HuH-7.5 (cell line): ENCODE measurements at regions not wholly inside any gene's neighbourhood (a gene's known extent, or its start where the extent isn't known, plus 50 kb on each side); places are given as distances from the start of the nearest gene placed in this dataset.

Source experiments
- DNase-seq: peaks from one replicate; pipeline ENCODE4 v3.0.0; 2011; ENCODE audit warnings: low spot score

DNA sequence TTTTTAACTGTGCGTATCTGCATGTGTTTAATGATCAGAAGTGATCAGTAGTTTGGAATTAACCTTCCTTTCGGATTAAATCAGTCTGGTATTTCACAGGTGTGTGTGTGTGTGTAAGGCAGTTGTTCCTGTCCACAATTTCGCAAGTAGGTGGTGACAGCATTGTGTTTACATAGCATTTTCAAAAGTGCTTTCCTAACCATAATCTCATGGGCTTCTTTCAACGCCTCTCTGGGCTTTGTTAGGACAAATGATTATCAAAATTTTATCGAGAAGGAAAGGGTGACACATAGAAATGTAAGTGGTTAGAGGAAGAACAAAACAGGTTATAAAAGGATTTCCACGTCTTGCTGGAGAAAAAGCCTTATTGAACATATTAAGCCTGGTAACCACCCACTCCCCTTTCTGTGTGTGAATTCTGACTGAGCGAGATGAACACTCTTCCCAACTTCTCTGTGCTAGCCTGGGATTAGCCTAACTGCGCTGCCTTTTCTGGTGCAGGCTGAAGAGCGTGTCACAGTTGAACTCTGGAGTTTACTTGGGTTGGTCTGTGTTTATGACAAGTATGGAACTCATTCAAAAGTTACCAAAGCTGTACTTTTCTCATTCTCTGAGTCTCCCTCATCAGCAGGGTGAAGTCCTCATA, 292.3 kb upstream of the PITRM1 start:
- DNase-seq, result no peak

DNA sequence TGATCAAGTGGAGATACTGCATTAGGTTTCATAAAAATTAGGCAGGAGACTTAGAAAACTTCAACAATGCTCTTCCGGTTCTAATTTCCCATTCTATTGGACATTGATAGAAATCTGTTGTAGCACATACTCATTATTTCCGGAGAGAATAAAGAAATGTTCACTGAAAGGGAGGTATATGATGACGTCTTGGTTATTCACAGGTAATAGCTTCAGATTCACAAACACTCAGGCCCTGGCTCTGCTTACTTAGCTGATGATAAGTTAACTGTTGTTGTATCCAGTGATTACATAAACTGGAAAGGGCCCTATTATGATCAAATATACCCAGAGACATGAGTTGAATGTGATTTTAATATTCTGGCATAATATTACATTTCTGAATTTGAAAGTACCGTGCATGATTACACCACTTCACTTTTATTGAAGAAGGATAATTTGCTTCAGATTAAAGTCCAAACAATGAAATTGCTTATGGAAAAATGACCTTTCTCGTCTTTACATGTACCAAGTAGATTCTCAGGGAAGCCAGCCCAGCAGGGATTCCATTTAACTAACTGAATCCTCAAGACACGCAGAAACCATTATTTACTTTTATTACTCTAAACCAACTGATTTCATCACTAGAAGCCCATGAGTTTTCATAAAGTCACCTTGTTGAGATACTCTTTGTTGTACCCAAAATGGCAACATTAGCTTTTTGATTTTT, 288.0 kb upstream of the PITRM1 start:
- no peak for DNase-seq

DNA sequence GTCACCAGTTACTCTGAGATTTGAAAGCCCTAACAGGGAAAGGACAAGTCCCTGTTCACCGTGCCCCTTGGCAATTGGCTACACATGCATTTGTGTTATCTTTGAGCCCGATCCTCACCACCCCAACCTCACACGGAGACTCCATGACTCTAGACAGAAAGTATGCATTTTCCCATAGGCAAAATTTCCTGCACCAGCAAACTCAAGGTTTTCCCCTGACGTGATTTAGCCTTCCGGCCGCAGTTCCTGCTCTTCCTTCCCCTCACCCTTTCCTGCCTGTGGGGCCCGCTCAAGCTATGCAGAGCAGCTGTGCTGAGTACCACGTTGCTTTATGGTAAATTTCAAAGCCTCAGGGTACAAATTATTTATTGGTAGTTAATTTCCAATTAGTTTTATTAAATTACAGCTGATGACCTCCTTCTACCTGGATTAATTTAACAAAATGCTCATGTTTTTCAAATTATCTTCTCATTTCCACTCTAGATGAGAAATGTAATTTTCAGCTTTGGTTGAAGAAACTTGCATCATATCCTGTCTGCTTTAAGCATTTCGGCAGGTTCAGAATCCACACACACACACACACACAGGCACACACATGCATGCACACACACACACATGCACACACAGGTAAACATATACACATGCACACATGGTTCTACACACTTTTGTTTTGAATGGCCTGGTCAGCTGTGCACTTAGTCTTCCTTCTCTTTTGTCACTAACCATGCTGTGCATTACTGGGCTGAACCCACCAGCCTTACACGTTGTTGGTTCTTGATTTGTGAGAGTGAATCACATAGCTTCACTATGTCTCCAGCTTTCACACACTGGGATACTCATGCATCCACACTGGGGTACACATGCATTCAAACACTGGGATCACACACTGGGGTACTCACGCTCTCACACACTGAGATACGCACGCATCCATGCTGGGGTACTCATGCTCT, 283.1 kb upstream of the PITRM1 start:
- DNase-seq, result no peak

DNA sequence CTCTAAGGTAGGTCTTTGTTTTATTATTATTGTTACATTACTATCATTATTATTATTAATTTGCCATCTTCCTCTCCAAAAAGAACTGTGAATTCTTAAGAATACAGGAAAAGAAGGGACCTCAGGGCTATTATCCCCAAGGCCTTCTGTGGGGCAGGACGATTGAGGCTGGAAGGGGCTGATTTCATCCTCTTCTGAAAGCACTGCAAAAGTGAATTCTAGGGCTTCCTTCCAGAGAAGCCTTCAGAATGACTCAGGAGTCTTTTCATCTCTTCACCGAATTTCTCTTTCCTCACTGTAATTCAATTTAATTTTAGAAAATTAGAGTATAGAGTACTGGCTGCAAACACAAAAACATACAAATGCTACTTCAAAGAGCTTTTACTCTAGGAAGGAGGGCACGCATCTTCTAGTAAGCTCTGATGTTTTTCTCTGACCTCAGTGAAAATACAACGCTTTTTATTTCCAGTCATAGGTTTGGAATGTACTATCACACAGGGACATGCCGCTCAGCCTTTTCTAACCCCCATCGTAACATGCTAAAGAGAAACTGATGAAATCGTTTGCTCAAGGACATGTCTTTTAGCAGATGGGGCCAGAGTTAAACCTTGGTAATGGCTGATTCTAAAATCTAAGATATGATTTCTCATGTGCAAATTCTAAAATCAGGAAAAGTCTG, 280.2 kb upstream of the PITRM1 start:
- no peak for DNase-seq

DNA sequence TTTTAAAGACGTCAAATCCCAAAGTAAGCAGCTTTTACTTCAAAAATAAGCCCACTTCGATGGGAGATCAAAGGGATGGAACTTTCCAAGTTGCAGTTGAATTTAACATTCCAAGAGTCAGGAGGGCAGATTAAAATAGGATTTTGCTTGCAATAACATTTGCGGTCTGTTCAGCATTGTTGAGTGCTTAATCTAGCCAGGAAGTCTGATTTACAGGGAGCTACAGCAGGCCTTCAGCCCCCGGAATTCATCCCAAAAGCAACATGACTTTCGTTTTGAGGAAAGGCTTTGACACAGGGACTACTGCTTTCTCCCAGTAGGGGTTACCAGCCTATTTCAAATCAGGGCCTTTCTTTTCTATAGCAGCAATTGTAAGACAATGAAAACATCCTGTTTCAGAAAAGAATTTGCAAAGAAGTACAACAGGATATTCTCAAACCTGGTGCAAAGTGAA, 279.6 kb upstream of the PITRM1 start:
- DNase-seq, result no peak

DNA sequence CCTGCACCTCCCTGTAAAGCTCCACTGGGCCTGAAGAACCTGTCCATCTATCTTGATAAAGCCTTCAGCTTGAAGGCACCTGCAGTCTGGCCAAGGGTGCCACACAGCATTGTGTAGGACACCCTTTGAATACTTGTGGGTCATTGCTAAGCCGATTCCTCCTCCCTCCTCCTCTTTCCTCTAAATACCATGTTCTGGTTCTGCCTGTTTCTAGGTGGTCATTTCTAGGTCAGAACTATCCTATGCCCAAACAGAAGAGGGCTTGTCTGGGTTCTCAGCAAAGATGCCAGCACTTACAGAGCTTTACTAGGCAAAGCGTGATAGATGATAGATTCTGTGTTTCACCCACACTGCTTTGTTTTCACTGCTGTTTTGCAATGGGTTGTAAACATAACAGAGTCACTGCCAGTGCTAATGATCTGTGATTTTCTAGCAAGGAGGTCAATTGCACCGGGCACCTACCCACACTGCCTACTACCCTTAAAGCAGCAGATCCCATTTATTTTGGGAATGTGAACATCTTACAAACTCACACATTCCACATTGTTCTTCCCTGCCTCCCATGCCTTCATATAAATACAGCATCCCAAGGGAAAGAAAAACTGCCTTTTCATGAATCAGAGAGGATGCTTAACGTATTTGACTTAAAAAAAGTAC, 279.1 kb upstream of the PITRM1 start:
- DNase-seq, result no peak

DNA sequence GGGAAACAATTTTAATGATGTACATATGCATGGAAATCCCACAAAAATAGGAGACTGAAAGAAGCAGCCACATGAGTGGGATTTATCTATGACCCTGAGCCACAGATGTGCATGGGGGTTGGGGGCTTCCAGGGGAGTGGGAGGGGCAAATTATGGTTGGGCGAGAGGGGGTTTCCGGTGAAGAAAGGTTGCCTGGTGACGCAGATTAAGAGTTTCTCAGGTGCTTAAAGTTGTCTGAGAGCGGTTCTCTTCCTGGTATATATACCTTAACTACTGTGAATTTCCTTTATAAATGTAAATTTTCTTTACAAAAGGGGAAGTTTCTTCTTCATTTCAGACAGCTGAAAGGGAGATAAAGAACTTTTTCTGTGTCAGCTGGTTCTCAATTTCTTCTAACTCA, 273.6 kb upstream of the PITRM1 start:
- no peak for DNase-seq

DNA sequence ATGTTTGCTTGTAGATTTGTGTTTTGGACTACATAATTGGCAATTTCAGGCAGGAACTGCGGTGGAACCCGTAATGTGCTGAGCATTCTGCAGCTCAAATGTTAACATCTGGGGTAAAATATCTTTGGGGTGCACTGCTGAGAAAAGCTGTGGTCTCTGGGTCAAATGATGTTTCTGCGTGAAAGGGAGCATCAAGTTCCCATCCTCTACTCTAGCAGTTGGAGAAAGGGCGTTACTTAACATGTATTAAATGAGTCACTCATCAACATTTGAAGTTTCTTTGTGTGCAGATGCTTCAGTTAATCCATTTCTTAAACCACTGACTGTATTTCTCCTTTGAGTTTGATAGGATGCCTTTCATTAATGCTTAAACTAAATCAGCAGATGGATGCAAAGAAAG, 273.1 kb upstream of the PITRM1 start:
- no peak for DNase-seq

DNA sequence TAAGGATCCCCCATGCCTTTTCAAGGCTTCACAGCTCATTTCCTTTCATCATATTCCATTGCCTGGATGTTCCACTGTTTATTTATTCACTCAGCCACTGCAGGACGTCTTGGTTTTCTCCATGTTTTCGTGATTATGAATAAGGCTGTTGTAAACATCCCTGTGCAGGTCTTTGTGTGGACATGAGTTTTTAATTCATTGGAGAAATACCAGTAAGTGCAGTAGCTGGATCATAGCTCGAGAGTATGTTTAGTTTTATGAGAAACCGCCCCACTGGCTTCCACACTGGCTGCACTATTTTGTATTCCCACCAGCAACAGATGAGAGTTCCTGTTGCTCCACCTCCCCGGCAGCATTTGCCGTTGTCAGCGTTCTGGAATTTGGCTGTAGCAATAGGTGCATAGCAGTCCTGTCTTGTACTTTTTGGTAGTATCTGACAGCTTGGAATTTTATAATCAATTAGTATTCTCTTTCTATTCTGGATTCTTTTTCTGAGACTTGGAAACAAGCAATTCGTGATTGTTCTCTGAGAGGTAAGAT, 269.9 kb upstream of the PITRM1 start:
- no peak for DNase-seq

DNA sequence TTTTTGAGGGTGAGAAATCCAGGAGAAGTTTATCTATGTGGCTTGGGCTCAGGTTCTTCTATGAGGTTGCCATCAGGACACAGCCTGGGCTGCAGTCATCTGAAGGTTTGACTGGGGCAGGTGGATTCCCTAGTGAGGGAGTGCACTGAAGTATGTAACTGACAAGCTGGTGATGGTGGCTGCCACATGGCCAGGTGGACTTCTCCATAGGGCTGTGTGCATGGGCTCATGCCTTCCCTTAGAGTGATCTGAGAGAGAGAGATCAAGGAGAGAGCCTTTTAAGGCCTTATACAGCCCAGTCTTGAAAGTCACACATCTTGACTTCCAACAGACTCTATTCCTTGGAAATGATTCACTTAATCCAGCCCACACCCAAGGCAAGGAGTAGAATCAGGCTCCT, 266.6 kb upstream of the PITRM1 start:
- no peak for DNase-seq

DNA sequence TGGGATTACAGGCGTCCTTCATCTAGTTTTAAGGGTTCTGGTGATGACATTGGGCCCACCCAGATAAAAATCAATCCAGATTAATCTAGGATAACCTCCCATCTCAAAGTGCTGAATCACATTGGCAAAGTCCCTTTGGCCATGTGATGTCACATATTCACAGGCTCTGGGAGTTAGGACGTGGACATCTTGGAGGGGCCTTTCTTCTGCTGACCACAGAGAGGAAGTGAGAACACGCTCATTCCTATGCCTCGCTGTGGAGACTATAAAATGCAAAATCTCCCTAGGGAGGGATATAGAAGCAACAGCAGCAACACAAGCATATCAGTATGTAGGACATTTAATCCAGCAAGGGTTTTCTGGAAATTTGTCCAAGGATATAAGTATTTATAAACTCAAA, 266.0 kb upstream of the PITRM1 start:
- no peak for DNase-seq

DNA sequence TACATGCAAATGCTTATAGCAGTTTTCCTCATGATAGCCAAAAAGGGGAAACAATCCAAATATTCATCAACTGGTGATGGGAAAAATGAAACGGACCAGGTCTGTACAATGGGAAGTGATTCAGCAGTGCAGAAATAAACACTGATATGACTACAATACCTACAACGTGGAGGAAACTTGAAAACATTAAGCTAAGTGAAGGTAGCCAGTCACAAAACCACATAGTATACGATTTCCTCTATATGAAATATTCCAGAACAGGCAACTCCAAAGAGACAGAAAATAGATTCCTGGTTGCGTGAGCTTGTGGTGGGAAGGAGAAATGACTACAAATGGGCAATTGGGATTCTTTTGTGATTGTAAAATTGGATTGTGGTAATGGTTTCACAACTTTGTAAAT, 263.1 kb upstream of the PITRM1 start:
- no peak for DNase-seq

DNA sequence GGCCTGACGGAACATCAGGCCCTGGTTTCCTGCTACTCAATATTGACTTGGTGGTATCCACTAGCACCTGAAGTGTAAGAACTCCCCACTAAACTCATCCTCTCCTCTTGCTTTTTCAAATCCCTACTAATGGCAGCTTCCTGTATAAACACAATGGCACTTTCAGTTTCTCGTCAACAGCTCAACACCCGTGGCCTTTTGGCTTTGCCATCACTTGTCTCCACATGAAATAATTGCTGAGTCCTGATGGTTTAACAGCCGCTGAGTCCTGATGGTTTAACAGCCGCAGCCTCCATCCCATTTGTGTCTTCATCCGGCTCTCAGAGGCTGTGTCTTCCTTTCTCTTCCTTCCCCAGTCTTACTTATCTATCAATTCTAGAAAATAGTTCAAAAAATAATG, 261.4 kb upstream of the PITRM1 start:
- DNase-seq, result no peak

DNA sequence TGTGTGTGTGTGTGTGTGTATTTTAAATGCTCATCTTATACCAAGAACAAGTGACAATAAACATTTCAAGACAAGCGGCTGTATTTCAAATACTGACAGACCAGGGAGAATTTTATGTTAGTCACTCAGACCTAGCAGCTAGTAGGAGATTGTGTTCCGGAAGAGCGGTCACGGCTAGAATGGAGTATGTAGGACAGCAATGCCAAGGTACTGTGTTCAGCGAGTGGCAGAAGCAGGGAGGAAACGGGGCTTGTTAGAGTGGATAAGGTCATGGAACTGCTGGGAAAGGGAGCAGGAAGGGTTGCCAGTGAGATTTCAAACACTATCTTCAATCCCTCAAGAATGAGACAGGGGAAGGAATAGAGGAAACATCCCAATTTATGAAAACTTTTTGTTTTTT, 260.5 kb upstream of the PITRM1 start:
- DNase-seq, result no peak

DNA sequence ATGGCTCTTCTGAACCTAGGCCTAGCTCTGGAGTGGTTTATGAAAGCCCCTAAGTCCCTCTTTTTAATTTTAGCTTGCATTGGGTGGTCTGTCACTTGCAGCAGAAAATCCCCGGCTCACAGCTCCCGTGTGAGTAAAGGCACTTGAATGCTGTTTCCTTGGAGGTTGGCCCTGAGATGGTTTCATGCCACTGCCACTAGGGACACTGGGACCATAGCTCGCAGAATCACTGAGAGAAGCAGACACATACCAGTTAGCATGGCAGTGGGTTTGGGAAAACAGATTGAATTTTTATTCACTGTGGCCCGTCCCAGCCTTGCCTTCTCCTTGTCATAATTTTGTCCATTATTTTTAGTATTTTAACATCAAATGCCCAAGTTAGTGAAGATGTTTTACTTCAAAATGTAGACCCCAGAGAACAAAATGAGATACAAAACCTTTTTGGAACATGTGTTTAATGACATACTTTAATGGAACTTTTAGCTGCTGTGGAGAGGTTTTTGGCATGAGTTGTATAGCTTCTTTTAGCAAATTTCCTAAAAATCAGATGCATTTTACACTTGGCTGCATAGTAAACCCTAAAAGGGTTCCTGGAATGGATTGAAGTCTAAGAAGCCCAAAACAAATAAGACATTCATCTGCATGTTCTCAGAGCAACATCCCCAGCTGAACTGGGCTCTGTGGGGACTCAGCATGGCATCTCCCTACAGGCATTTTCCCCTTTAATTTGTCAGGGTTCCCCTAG, 259.7 kb upstream of the PITRM1 start:
- no peak for DNase-seq

DNA sequence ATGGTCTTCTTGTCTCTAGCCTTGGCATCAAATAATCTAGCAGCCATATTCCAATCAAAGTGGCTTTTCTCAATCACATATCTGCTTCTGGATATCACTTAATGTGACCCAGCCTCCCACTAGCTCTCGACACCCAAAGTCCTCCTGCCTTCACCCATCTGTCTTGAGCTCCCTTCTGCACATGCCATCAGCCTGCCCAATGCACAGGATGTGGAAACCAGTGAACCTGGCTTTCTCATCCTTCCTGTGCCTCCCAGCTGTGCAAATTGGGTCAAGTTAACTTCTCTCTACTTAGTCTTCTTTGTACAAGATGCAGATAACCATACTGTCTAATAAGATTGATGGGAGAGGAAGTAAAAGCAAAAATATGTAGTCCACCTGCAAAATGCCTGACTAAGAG, 257.9 kb upstream of the PITRM1 start:
- DNase-seq, result no peak

DNA sequence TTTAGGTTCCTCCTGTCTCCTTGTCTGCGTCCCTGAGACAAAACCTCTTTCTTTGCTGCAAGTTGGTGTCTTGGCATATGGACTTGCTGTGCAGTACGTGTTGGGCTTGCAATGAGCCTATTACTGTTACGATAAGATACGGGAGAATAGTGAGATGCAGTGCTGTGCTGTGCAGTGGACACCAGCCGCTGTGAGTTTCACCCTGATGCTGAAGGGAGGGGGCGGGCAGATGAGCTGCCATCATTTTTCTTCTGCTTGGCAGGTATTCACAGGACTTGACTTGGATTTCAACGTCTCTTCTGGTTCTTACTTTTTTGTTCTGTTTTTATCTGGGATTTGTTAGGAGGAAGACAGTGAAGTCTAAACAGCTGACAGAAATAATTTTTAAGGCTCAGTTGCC, 257.1 kb upstream of the PITRM1 start:
- no peak for DNase-seq

DNA sequence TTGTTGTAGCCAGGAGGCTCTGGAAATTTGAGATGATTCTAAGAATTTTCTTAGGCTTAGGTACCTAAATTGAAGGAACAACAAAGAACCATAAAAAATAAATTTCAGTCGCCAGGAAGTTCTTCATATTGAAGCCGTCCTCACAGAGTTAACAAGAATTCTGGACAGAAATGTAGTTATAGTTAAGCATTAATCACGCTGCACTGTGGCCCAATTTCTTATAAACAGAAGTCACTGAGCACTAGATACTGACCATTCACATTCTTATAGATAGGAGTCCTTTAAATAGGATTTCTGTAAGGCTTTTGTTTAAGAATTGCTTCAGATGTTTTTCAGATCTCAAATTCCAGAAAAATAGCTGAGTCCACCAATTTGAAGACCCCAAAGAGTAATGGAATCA, 256.2 kb upstream of the PITRM1 start:
- DNase-seq, result no peak

DNA sequence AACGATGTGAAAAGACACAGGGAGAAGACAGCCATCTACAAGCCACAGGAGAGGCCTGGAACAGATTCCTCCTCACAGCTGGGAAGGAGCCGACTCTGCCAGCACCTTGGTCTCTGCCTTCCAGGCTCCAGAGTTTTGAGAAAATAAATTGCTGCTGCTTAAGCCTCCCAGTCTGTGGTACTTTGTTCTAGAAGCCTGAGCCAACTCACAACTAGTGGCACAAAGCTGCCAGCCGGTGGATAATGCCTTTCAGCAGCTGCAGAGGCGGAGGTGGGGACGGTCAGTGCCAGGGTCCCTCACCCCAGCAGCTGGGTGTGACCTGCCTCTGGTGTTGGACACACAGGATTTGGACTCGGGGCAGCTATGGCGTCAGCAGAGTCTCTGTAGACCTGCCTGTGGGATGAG, 255.4 kb upstream of the PITRM1 start:
- DNase-seq, result no peak

DNA sequence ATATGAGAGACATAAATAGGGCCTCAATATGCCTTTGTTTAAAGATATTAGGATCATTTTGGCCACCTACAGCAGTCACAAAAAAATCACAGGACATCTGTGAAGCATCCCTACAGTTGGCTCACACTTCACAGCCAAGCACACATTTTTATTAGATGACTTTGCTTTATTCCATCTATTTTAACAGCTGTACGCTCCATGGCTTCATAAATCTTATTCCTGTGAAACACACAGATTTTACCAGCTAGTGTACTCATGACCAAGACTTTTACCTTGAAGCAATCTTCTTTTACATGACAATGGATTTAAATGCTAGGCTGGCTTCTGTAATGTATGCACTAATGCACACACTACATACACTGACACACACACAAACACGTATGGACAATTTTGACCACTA, 254.8 kb upstream of the PITRM1 start:
- DNase-seq, result no peak
